BLaER1 (cell line): ENCODE measurements at regions not wholly inside any gene's neighbourhood (a gene's known extent, or its start where the extent isn't known, plus 50 kb on each side); places are given as distances from the start of the nearest gene placed in this dataset.

ENCODE experiments used
- H3K27ac ChIP-seq: shearing (Covaris generic); formaldehyde crosslinking; 2 replicates; pipeline ENCODE4 v1.8.1; 2022
- H3K27me3 ChIP-seq: shearing (Covaris generic); formaldehyde crosslinking; 2 replicates; pipeline ENCODE4 v1.8.1; 2022
- H3K36me3 ChIP-seq: shearing (Covaris generic); formaldehyde crosslinking; 2 replicates; pipeline ENCODE4 v1.8.1; 2022
- H3K4me1 ChIP-seq: shearing (Covaris generic); formaldehyde crosslinking; 2 replicates; pipeline ENCODE4 v1.8.1; 2022
- H3K4me2 ChIP-seq: shearing (Covaris generic); formaldehyde crosslinking; 2 replicates; pipeline ENCODE4 v1.8.1; 2022
- H3K4me3 ChIP-seq: shearing (Covaris generic); formaldehyde crosslinking; 2 replicates; pipeline ENCODE4 v1.8.1; 2022
- H3K9ac ChIP-seq: shearing (Covaris generic); formaldehyde crosslinking; 2 replicates; pipeline ENCODE4 v1.8.1; 2022
- H3K9me3 ChIP-seq: shearing (Covaris generic); formaldehyde crosslinking; 2 replicates; pipeline ENCODE4 v1.8.1; 2022
- H4K20me1 ChIP-seq: shearing (Covaris generic); formaldehyde crosslinking; 2 replicates; pipeline ENCODE4 v1.8.1; 2022
- Cebpa-rat ChIP-seq: shearing (Covaris generic); IDR thresholded peaks from 2 replicates; pipeline ENCODE4 v1.8.1; 2022

DNA sequence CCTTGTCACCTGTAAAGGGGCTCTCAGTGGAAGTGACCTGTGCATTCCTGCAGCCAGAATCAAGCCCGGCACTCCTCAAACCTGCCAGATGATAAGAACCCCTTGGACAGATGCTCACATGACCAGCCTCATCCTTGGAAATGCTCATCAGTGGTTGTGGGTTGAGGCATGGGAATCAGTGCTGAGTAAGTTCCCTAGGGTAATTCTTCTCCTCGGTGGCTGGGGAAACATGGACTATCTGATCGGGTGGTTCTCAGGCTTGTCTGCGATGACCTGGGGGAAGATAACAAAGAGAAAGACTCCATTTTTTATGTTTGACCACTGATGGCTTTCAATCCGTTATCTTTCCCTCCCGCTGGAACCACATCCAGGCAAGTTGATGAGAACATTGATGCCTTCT is 84.0 kb downstream of the SPP2 start:
- Histone ChIP-seq H4K20me1 (no peaks in the 10 kb centered on the region), H3K27ac (peak overlapping the region; percentile 78), H3K36me3 (peaks cover 35% of the 10 kb centered on the region), H3K9ac (peak overlapping the region; percentile 32; the same call in 1 of the 2 replicates), H3K4me2 (peak overlapping the region; percentile 74), H3K4me1 (peaks cover 75% of the 10 kb centered on the region), H3K9me3 (peaks cover 48% of the 10 kb centered on the region), H3K4me3 (no peak overlapping the region), H3K27me3 (no peaks in the 10 kb centered on the region)
- no peak for TF ChIP-seq Cebpa-rat

DNA sequence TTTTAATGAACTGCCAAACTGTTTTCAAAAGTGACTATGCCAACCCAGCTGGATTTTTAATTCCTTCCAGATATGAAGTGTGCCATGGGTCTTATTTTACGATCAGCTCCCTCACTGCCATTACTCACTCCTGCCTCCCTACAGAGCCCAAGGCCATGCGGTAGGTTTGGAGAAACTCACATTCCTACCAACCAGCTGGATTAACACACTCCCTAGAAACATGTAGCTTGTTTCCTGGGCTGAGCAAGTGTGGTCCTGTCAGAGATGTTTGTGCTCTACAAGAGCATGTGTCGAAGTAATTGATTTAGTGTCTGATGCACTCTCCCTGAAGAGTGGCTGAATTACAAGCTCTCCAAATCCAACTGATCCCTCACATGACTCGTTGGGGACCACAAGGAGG is 82.5 kb downstream of the SPP2 start:
- Histone ChIP-seq H3K27ac (no peak overlapping the region), H3K4me3 (no peak overlapping the region), H3K9ac (no peak overlapping the region), H3K9me3 (peaks cover 45% of the 10 kb centered on the region), H3K4me2 (no peak overlapping the region), H3K4me1 (peaks cover 72% of the 10 kb centered on the region), H3K36me3 (peaks cover 29% of the 10 kb centered on the region), H3K27me3 (no peaks in the 10 kb centered on the region), H4K20me1 (no peaks in the 10 kb centered on the region)
- TF ChIP-seq Cebpa-rat: no peak

DNA sequence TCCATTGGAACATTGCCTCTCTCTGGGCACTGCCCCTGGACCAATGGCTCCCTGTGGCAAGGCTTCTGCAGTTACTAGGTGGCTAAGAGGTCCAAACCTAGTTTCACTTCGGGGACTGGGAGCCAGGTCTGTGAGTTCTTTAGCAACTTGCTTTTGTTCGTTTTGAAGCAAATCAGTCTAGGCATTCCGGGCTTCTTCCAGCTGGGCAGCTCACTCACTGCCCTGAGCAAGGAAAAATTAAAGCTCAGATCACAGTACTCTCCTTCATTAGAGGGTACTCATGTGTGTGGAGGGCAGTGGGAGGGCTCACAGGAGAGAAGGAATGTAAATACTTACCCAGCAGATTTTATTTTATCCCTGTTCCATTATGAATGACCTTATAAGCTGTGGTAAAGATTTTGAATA is 80.3 kb downstream of the SPP2 start:
- Histone ChIP-seq H3K4me3 (no peak overlapping the region), H3K9me3 (peaks cover 65% of the 10 kb centered on the region), H4K20me1 (no peaks in the 10 kb centered on the region), H3K36me3 (peaks cover 29% of the 10 kb centered on the region), H3K4me2 (no peak overlapping the region), H3K9ac (no peak overlapping the region), H3K27me3 (no peaks in the 10 kb centered on the region), H3K4me1 (peaks cover 50% of the 10 kb centered on the region), H3K27ac (no peak overlapping the region)
- TF ChIP-seq Cebpa-rat: no peak

DNA sequence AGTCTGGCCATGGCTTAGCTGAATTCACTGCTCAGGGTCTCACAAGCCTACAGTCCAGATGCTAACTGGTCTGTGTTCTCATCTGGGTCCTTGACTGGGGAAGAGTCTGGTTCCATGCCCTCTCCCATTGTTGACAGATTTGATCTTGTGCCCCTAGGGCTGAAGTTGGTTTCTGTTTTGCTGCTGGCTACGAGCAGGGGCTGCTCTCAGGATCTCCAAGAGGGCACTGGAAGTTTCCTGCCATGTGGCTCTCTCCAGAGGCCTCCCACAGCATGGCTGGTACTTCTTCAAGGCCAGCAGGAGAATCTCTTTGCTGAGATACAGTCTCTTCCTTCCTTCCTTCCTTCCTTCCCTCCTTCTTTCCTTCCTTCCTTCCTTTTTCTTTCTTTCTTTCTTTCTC is 78.1 kb downstream of the SPP2 start:
- no peak overlapping the region for H3K4me3 ChIP-seq
- H3K4me2 ChIP-seq: peak overlapping the region; percentile 22; the same call in 1 of the 2 replicates
- H4K20me1 ChIP-seq: no peaks in the 10 kb centered on the region
- TF ChIP-seq Cebpa-rat: no peak
- H3K27ac ChIP-seq: peak overlapping the region; percentile 31; the same call in 1 of the 2 replicates
- H3K36me3 ChIP-seq: peaks cover 18% of the 10 kb centered on the region
- H3K9ac ChIP-seq: no peak overlapping the region
- H3K27me3 ChIP-seq: no peaks in the 10 kb centered on the region
- H3K4me1 ChIP-seq: peaks cover 28% of the 10 kb centered on the region
- H3K9me3 ChIP-seq: peaks cover 60% of the 10 kb centered on the region
